ENCODE measurements at regions not wholly inside any gene's neighbourhood (a gene's known extent, or its start where the extent isn't known, plus 50 kb on each side); places are given as distances from the start of the nearest gene placed in this dataset.

- DNase-seq (ENCODE audit: low read depth, low spot score): no peak
- H3K27me3 ChIP-seq (ENCODE audit: control insufficient read depth, extremely low read depth, insufficient read depth, low read length): no peaks in the 10 kb centered on the region
- dilution Hi-C loops (cut with MboI; ENCODE audit: extremely low pct_ligation_motif_present, low sequenced_read_pairs): no loop called here
- H3K9me3 ChIP-seq (ENCODE audit: control insufficient read depth, low read depth, low read length): no peaks in the 10 kb centered on the region
- no peaks in the 10 kb centered on the region for H3K9me1 ChIP-seq (ENCODE audit: control insufficient read depth, extremely low read depth, insufficient read depth, low read length)
- no peaks in the 10 kb centered on the region for H3K36me3 ChIP-seq (ENCODE audit: control insufficient read depth in 2 of 2, extremely low read depth in 1 of 2, insufficient read depth in 2 of 2, low read length in 2 of 2)
- TF ChIP-seq CTCF (optimal IDR thresholded peaks at IDR 0.05 in 1 of 3, IDR thresholded peaks at IDR 0.05 in 1 of 3, conservative IDR thresholded peaks at IDR 0.05 in 1 of 3; ENCODE audit: extremely low read depth in 1 of 3, insufficient read depth in 2 of 3, low read length in 3 of 3): no peak
- no peak for TF ChIP-seq EZH2 (IDR thresholded peaks at IDR 0.05; ENCODE audit: low read length)
- no peaks in the 10 kb centered on the region for H3K79me2 ChIP-seq (ENCODE audit: control insufficient read depth, insufficient read depth, low read length)
- H4K20me1 ChIP-seq (ENCODE audit: control insufficient read depth, extremely low read depth, insufficient read depth, low read length): no peaks in the 10 kb centered on the region
- H3K9ac ChIP-seq (ENCODE audit: control insufficient read depth, extremely low read depth, insufficient read depth, low read length): no peak overlapping the region
- no peak overlapping the region for H3K4me3 ChIP-seq (ENCODE audit: control insufficient read depth in 2 of 3, extremely low read depth in 1 of 3, insufficient read depth in 2 of 3, low read depth in 1 of 3, low read length in 3 of 3)
- H3K27ac ChIP-seq (ENCODE audit: control insufficient read depth, insufficient read depth, low read length): no peak overlapping the region
- no peaks in the 10 kb centered on the region for H3K4me1 ChIP-seq (ENCODE audit: control insufficient read depth, extremely low read depth, insufficient read depth, low read length)
- no peak overlapping the region for H2AFZ ChIP-seq (ENCODE audit: control insufficient read depth, low read length)
- FAIRE-seq: no peak
- no peak overlapping the region for H3K4me2 ChIP-seq (ENCODE audit: control insufficient read depth, extremely low read depth, insufficient read depth, low read depth, low read length)
These were observed 211.9 kb downstream of the NDFIP2 start for GRCh38 chr13:79692846-79693245.

GRCh38 chr13:79691826-79692225 lies 210.9 kb downstream of the NDFIP2 start:
- dilution Hi-C loops (cut with MboI; ENCODE audit: extremely low pct_ligation_motif_present, low sequenced_read_pairs): no loop called here
- FAIRE-seq: no peak

More at GRCh38 chr13:79691826-79692225, 210.9 kb downstream of the NDFIP2 start:
- DNase-seq (ENCODE audit: low read depth, low spot score): no peak
- H4K20me1 ChIP-seq (ENCODE audit: control insufficient read depth, extremely low read depth, insufficient read depth, low read length): no peaks in the 10 kb centered on the region
- no peak overlapping the region for H3K4me2 ChIP-seq (ENCODE audit: control insufficient read depth, extremely low read depth, insufficient read depth, low read depth, low read length)
- H3K27me3 ChIP-seq (ENCODE audit: control insufficient read depth, extremely low read depth, insufficient read depth, low read length): no peaks in the 10 kb centered on the region
- no peaks in the 10 kb centered on the region for H3K36me3 ChIP-seq (ENCODE audit: control insufficient read depth in 2 of 2, extremely low read depth in 1 of 2, insufficient read depth in 2 of 2, low read length in 2 of 2)
- no peaks in the 10 kb centered on the region for H3K79me2 ChIP-seq (ENCODE audit: control insufficient read depth, insufficient read depth, low read length)
- no peak overlapping the region for H2AFZ ChIP-seq (ENCODE audit: control insufficient read depth, low read length)
- no peak overlapping the region for H3K27ac ChIP-seq (ENCODE audit: control insufficient read depth, insufficient read depth, low read length)
- no peaks in the 10 kb centered on the region for H3K9me3 ChIP-seq (ENCODE audit: control insufficient read depth, low read depth, low read length)
- H3K9me1 ChIP-seq (ENCODE audit: control insufficient read depth, extremely low read depth, insufficient read depth, low read length): no peaks in the 10 kb centered on the region
- no peaks in the 10 kb centered on the region for H3K4me1 ChIP-seq (ENCODE audit: control insufficient read depth, extremely low read depth, insufficient read depth, low read length)
- no peak for TF ChIP-seq EZH2 (IDR thresholded peaks at IDR 0.05; ENCODE audit: low read length)
- TF ChIP-seq CTCF (optimal IDR thresholded peaks at IDR 0.05 in 1 of 3, IDR thresholded peaks at IDR 0.05 in 1 of 3, conservative IDR thresholded peaks at IDR 0.05 in 1 of 3; ENCODE audit: extremely low read depth in 1 of 3, insufficient read depth in 2 of 3, low read length in 3 of 3): no peak
- no peak overlapping the region for H3K4me3 ChIP-seq (ENCODE audit: control insufficient read depth in 2 of 3, extremely low read depth in 1 of 3, insufficient read depth in 2 of 3, low read depth in 1 of 3, low read length in 3 of 3)
- no peak overlapping the region for H3K9ac ChIP-seq (ENCODE audit: control insufficient read depth, extremely low read depth, insufficient read depth, low read length)

Data from keratinocyte (primary cell).